A549 (cell line): ENCODE measurements at regions not wholly inside any gene's neighbourhood (a gene's known extent, or its start where the extent isn't known, plus 50 kb on each side); places are given as distances from the start of the nearest gene placed in this dataset.

Experiments
- ATOH8 ChIP-seq: fragments of 250-450 bp; sonication (Bioruptor Pico); IDR thresholded peaks from 2 replicates; pipeline ENCODE4 v1.5.0; 2020; ENCODE audit warnings: low read depth, mild to moderate bottlenecking, moderate library complexity
- CTCF ChIP-seq: fragments of >200 bp; sonication (Bioruptor Twin); formaldehyde crosslinking; IDR thresholded peaks from 3 replicates; pipeline ENCODE4 v1.5.1; 2016
- ELK1 ChIP-seq: fragments of 150-350 bp; IDR thresholded peaks from 2 replicates; pipeline ENCODE4 v1.6.1; 2014; ENCODE audit warnings: low read depth, mild to moderate bottlenecking, low read length
- HES2 ChIP-seq: fragments of >200 bp; sonication (Bioruptor Twin); formaldehyde crosslinking; IDR thresholded peaks from 2 replicates; pipeline ENCODE4 v1.6.1; 2016
- HMGXB4 ChIP-seq: fragments of 250-450 bp; sonication (Bioruptor Pico); IDR thresholded peaks from 2 replicates; pipeline ENCODE4 v1.5.0; 2021; ENCODE audit warnings: mild to moderate bottlenecking, moderate library complexity, borderline replicate concordance
- MAFK ChIP-seq: fragments of 450-650 bp; IDR thresholded peaks from 2 replicates; pipeline ENCODE4 v1.6.1; 2014; ENCODE audit not compliant: partially characterized antibody
- MYC ChIP-seq: IDR thresholded peaks from 2 replicates; pipeline ENCODE4 v1.6.1; 2012; ENCODE audit warnings: mild to moderate bottlenecking, inconsistent platforms, low read length, improper control_type of control experiment, borderline replicate concordance
- POLR2A ChIP-seq: IDR thresholded peaks from 2 replicates; pipeline ENCODE4 v1.6.1; 2012; ENCODE audit warnings: mild to moderate bottlenecking, low read length
- RFX5 ChIP-seq: fragments of 450-650 bp; IDR thresholded peaks from 2 replicates; pipeline ENCODE4 v1.7.1; 2014; ENCODE audit warnings: antibody characterized with exemption, mild to moderate bottlenecking, moderate library complexity
- RNF2 ChIP-seq: fragments of 200-600 bp; sonication (generic); IDR thresholded peaks from 2 replicates; pipeline ENCODE4 v1.6.1; 2016; ENCODE audit warnings: low read depth, mild to moderate bottlenecking, antibody characterized with exemption, moderate library complexity, borderline replicate concordance
- SREBF2 ChIP-seq: fragments of 450-650 bp; IDR thresholded peaks from 2 replicates; pipeline ENCODE4 v1.6.1; 2014; ENCODE audit warnings: mild to moderate bottlenecking, moderate library complexity

- TF ChIP-seq CTCF (no peak), MYC (no peak), ATOH8 (CRISPR knock-in tag) (no peak), HMGXB4 (CRISPR knock-in tag) (no peak), POLR2A (no peak), RNF2 (no peak), MAFK (no peak), HES2 (no peak), RFX5 (no peak), ELK1 (no peak), SREBF2 (no peak)
Measured at GRCh38 chr10:1802413-1802812, 65.1 kb upstream of the ADARB2 start.
